ENCODE measurements at regions not wholly inside any gene's neighbourhood (a gene's known extent, or its start where the extent isn't known, plus 50 kb on each side); places are given as distances from the start of the nearest gene placed in this dataset.

DNA sequence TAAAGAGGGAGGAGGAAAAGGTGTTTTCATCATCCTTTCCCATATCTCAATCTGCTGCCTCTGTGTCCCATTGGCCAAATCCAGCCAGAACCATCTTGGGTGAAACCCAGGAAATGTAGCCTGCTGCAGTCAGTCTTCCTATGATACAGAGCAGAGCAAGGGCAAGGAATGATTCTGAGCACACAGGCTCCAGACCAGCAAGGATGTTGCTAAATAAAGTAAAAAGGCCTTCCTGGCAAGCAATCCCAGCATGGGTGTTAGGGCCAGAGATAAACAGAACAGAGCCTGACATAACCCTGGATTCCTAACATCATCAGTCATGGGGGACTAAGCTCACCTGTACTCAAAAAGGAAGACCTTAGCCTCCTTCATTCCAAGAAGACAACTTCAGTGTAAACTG, 90.7 kb upstream of the AGTR1 start (continued):
- TF ChIP-seq, protein P1, sequence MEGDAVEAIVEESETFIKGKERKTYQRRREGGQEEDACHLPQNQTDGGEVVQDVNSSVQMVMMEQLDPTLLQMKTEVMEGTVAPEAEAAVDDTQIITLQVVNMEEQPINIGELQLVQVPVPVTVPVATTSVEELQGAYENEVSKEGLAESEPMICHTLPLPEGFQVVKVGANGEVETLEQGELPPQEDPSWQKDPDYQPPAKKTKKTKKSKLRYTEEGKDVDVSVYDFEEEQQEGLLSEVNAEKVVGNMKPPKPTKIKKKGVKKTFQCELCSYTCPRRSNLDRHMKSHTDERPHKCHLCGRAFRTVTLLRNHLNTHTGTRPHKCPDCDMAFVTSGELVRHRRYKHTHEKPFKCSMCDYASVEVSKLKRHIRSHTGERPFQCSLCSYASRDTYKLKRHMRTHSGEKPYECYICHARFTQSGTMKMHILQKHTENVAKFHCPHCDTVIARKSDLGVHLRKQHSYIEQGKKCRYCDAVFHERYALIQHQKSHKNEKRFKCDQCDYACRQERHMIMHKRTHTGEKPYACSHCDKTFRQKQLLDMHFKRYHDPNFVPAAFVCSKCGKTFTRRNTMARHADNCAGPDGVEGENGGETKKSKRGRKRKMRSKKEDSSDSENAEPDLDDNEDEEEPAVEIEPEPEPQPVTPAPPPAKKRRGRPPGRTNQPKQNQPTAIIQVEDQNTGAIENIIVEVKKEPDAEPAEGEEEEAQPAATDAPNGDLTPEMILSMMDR (IDR thresholded peaks at IDR 0.05; ENCODE audit: poor library complexity, severe bottlenecking): no peak

DNA sequence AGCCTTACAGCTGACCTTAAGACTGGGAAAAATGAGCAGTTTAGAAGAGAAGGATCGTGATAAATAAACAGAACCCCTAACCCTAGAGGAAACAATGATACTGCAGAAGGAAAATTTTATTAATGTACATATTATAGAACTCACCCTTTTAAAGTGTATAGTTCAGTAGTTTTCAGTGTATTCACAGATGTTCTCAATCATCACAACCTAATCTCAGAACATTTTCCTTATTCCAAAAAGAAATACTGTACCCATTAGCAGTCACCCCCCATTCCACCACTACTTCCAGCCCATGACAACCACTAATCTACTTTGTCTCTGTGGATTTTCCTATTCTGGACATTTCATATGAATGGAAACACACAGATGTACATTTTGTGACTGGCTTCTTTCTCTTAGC, 90.2 kb upstream of the AGTR1 start:
- H3K79me2 ChIP-seq (replicated peaks; ENCODE audit: insufficient read depth, low read length): no peaks in the 10 kb centered on the region
- H3K4me3 ChIP-seq (ENCODE audit: low read length): no peak overlapping the region
- TF ChIP-seq POLR2AphosphoS5 (IDR thresholded peaks at IDR 0.05) (no peak), SMC3 (conservative IDR thresholded peaks at IDR 0.05; ENCODE audit: poor library complexity) (no peak)
- TF ChIP-seq, protein P1 (IDR thresholded peaks at IDR 0.05; ENCODE audit: poor library complexity, severe bottlenecking): no peak
- H3K4me2 ChIP-seq (ENCODE audit: low read length): no peak overlapping the region
- no peaks in the 10 kb centered on the region for H3K9me3 ChIP-seq (ENCODE audit: low read length)
- no peaks in the 10 kb centered on the region for H3F3A ChIP-seq (ENCODE audit: insufficient read depth, low read length, poor library complexity, severe bottlenecking)
- H3K9ac ChIP-seq (ENCODE audit: low read length): no peak overlapping the region
- H3K27me3 ChIP-seq (ENCODE audit: insufficient read depth, low read depth, low read length): no peaks in the 10 kb centered on the region
- H3K9me2 ChIP-seq (ENCODE audit: insufficient read depth, low read length): no peaks in the 10 kb centered on the region
- no peak overlapping the region for H3K27ac ChIP-seq (ENCODE audit: low read length)
- H2AFZ ChIP-seq (ENCODE audit: low read depth, low read length): no peak overlapping the region
- no peaks in the 10 kb centered on the region for H3K36me3 ChIP-seq (ENCODE audit: insufficient read depth, low read length)
- no peaks in the 10 kb centered on the region for H4K20me1 ChIP-seq (ENCODE audit: insufficient read depth)

DNA sequence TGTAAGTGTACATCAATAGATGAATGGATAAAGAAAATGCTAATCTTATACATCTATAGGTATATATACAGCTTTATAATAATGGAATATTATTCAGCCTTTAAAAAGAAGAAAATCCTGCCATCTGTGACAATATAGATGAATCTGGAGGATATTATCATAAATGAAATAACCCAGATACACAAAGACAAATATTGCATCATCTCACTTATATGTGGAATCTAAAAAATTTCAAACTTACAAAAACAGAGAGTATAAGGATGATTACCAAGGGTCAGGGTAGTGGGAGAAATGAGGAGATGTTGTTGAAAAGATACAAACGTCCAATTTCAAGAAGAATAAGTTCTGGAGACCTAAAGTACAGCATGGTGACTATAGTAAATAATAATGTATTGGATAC, 85.4 kb upstream of the AGTR1 start:
- Histone ChIP-seq H3K27ac (ENCODE audit: low read length) (no peak overlapping the region), H3F3A (ENCODE audit: insufficient read depth, low read length, poor library complexity, severe bottlenecking) (no peaks in the 10 kb centered on the region), H3K79me2 (replicated peaks; ENCODE audit: insufficient read depth, low read length) (no peaks in the 10 kb centered on the region), H3K9me3 (ENCODE audit: low read length) (no peaks in the 10 kb centered on the region), H3K9ac (ENCODE audit: low read length) (no peak overlapping the region), H3K36me3 (ENCODE audit: insufficient read depth, low read length) (no peaks in the 10 kb centered on the region), H3K4me2 (ENCODE audit: low read length) (no peak overlapping the region), H4K20me1 (ENCODE audit: insufficient read depth) (no peaks in the 10 kb centered on the region), H3K4me3 (ENCODE audit: low read length) (no peak overlapping the region), H3K27me3 (ENCODE audit: insufficient read depth, low read depth, low read length) (no peaks in the 10 kb centered on the region), H3K9me2 (ENCODE audit: insufficient read depth, low read length) (no peaks in the 10 kb centered on the region), H2AFZ (ENCODE audit: low read depth, low read length) (no peak overlapping the region)
- no peak for TF ChIP-seq SMC3 (conservative IDR thresholded peaks at IDR 0.05; ENCODE audit: poor library complexity)
- no peak for TF ChIP-seq RAD21 (conservative IDR thresholded peaks at IDR 0.05)
- TF ChIP-seq EP300 (conservative IDR thresholded peaks at IDR 0.05; ENCODE audit: poor library complexity, severe bottlenecking): no peak
- no peak for TF ChIP-seq MXI1 (conservative IDR thresholded peaks at IDR 0.05; ENCODE audit: poor library complexity, severe bottlenecking)
- TF ChIP-seq, protein P2, sequence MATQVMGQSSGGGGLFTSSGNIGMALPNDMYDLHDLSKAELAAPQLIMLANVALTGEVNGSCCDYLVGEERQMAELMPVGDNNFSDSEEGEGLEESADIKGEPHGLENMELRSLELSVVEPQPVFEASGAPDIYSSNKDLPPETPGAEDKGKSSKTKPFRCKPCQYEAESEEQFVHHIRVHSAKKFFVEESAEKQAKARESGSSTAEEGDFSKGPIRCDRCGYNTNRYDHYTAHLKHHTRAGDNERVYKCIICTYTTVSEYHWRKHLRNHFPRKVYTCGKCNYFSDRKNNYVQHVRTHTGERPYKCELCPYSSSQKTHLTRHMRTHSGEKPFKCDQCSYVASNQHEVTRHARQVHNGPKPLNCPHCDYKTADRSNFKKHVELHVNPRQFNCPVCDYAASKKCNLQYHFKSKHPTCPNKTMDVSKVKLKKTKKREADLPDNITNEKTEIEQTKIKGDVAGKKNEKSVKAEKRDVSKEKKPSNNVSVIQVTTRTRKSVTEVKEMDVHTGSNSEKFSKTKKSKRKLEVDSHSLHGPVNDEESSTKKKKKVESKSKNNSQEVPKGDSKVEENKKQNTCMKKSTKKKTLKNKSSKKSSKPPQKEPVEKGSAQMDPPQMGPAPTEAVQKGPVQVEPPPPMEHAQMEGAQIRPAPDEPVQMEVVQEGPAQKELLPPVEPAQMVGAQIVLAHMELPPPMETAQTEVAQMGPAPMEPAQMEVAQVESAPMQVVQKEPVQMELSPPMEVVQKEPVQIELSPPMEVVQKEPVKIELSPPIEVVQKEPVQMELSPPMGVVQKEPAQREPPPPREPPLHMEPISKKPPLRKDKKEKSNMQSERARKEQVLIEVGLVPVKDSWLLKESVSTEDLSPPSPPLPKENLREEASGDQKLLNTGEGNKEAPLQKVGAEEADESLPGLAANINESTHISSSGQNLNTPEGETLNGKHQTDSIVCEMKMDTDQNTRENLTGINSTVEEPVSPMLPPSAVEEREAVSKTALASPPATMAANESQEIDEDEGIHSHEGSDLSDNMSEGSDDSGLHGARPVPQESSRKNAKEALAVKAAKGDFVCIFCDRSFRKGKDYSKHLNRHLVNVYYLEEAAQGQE (IDR thresholded peaks at IDR 0.05; ENCODE audit: borderline replicate concordance): no peak
- no peak for TF ChIP-seq TAF1 (IDR thresholded peaks at IDR 0.05; ENCODE audit: low read depth)
- TF ChIP-seq, protein P1 (IDR thresholded peaks at IDR 0.05; ENCODE audit: poor library complexity, severe bottlenecking): no peak
- TF ChIP-seq EZH2 (IDR thresholded peaks at IDR 0.05; ENCODE audit: borderline replicate concordance, insufficient read depth, low read length, poor library complexity, severe bottlenecking): no peak
- no peak for TF ChIP-seq POLR2AphosphoS5 (IDR thresholded peaks at IDR 0.05)
